ENCODE measurements at regions not wholly inside any gene's neighbourhood (a gene's known extent, or its start where the extent isn't known, plus 50 kb on each side); places are given as distances from the start of the nearest gene placed in this dataset.

DNA sequence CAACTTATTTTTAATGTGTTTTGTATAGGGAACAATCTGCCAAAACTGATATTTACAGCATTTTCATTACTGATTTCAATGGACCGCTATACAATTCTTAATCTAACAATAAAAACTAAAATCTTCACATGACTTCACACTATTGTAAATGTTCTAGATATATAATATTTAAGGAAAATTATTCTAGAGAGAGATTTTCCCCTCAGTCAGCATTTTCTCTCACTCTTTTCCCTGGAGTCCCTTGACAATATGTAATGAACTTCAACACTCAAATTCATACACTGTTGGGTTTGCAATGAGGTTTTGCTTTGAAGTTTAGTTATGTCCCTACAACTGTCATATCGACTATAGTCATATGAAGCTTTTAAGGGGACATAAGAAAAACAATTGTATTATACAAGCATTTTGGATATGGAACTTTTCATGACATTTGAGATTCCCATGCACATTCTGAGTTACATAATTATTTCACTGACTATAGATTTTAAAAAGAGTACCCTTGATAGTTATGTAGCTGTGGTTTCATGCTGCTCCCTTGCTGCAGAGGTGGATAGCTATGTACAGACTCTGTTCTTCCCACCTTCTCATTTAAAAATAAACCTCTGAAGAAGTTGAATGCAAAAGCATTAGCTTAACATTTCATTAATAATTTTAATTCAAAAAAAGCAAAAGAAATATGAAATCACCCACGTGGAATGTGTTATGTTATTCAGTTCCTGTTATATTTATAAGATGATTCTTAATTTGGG, 338.5 kb downstream of the AKAIN1 start:
- TF ChIP-seq, protein P1, sequence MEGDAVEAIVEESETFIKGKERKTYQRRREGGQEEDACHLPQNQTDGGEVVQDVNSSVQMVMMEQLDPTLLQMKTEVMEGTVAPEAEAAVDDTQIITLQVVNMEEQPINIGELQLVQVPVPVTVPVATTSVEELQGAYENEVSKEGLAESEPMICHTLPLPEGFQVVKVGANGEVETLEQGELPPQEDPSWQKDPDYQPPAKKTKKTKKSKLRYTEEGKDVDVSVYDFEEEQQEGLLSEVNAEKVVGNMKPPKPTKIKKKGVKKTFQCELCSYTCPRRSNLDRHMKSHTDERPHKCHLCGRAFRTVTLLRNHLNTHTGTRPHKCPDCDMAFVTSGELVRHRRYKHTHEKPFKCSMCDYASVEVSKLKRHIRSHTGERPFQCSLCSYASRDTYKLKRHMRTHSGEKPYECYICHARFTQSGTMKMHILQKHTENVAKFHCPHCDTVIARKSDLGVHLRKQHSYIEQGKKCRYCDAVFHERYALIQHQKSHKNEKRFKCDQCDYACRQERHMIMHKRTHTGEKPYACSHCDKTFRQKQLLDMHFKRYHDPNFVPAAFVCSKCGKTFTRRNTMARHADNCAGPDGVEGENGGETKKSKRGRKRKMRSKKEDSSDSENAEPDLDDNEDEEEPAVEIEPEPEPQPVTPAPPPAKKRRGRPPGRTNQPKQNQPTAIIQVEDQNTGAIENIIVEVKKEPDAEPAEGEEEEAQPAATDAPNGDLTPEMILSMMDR (IDR thresholded peaks at IDR 0.05) = no peak
- no peak for TF ChIP-seq EP300 (IDR thresholded peaks at IDR 0.05)
- no peak for TF ChIP-seq POLR2AphosphoS5 (IDR thresholded peaks at IDR 0.05)

Measured in suprapubic skin (tissue), 4 donors.